Fibroblast of villous mesenchyme (primary cell): ENCODE measurements at regions not wholly inside any gene's neighbourhood (a gene's known extent, or its start where the extent isn't known, plus 50 kb on each side); places are given as distances from the start of the nearest gene placed in this dataset.

ENCODE experiments used
- DNase-seq: peaks from one replicate; pipeline ENCODE4 v3.0.0-alpha.2; 2010; ENCODE audit warnings: low read depth
- H3K4me3 ChIP-seq: 2 replicates; pipeline ENCODE4 v1.5.1; 2011; ENCODE audit warnings: low read depth, mild to moderate bottlenecking, low read length
- TF ChIP-seq, protein P1 (sequence below): IDR thresholded peaks from 2 replicates; pipeline ENCODE4 v1.5.1; 2012; ENCODE audit warnings: low read depth, mild to moderate bottlenecking, low read length; ENCODE audit not compliant: insufficient read depth

GRCh38 chr22:48980409-48980808, 847.3 kb downstream of the BRD1 start:
- DNase-seq: no peak
- TF ChIP-seq, protein P1, sequence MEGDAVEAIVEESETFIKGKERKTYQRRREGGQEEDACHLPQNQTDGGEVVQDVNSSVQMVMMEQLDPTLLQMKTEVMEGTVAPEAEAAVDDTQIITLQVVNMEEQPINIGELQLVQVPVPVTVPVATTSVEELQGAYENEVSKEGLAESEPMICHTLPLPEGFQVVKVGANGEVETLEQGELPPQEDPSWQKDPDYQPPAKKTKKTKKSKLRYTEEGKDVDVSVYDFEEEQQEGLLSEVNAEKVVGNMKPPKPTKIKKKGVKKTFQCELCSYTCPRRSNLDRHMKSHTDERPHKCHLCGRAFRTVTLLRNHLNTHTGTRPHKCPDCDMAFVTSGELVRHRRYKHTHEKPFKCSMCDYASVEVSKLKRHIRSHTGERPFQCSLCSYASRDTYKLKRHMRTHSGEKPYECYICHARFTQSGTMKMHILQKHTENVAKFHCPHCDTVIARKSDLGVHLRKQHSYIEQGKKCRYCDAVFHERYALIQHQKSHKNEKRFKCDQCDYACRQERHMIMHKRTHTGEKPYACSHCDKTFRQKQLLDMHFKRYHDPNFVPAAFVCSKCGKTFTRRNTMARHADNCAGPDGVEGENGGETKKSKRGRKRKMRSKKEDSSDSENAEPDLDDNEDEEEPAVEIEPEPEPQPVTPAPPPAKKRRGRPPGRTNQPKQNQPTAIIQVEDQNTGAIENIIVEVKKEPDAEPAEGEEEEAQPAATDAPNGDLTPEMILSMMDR: no peak
- no peak overlapping the region for H3K4me3 ChIP-seq

- TF ChIP-seq, protein P1: no peak
- no peak for DNase-seq
- no peak overlapping the region for H3K4me3 ChIP-seq
Measured at GRCh38 chr22:48979482-48979881, 848.2 kb downstream of the BRD1 start.

GRCh38 chr22:48976556-48977535, 850.8 kb downstream of the BRD1 start:
- DNase-seq: no peak
- TF ChIP-seq, protein P1: no peak
- H3K4me3 ChIP-seq: no peak overlapping the region

- TF ChIP-seq, protein P1: no peak
- no peak overlapping the region for H3K4me3 ChIP-seq
- no peak for DNase-seq
Measured at GRCh38 chr22:48975886-48976285, 851.8 kb downstream of the BRD1 start.

- H3K4me3 ChIP-seq: no peak overlapping the region
- TF ChIP-seq, protein P1: no peak
- no peak for DNase-seq
Measured at GRCh38 chr22:48975316-48975741, 852.3 kb downstream of the BRD1 start.

- H3K4me3 ChIP-seq: no peak overlapping the region
- TF ChIP-seq, protein P1: no peak
- no peak for DNase-seq
Measured at GRCh38 chr22:48974443-48975315, 853.0 kb downstream of the BRD1 start.
